Transverse colon (tissue), 4 donors: ENCODE measurements at regions not wholly inside any gene's neighbourhood (a gene's known extent, or its start where the extent isn't known, plus 50 kb on each side); places are given as distances from the start of the nearest gene placed in this dataset.

Experiments used
- DNase-seq: peaks from one replicate; pipeline ENCODE4 v3.0.0-alpha.2; 2019
- H3K27ac ChIP-seq, 4 donors: fragments of 200-600 bp; sonication (generic); 2 replicates each; pipeline ENCODE4 v1.5.1; 2016 to 2018; ENCODE audit warnings: inconsistent platforms in 4 of 4
- H3K27me3 ChIP-seq: fragments of 200-600 bp; sonication (generic); 2 replicates; pipeline ENCODE4 v1.5.1; 2017; ENCODE audit warnings: inconsistent platforms
- H3K36me3 ChIP-seq, 4 donors: fragments of 200-600 bp; sonication (generic); 2 replicates each; pipeline ENCODE4 v1.5.1; 2017 to 2019; ENCODE audit warnings: inconsistent platforms in 4 of 4
- H3K4me1 ChIP-seq, 4 donors: fragments of 200-600 bp; sonication (generic); 2 replicates each; pipeline ENCODE4 v1.5.1; 2017 to 2020; ENCODE audit warnings: inconsistent platforms in 4 of 4
- H3K4me3 ChIP-seq, 4 donors: fragments of 200-600 bp; sonication (generic); 1 replicate in 1 of 4; 2 replicates in 3 of 4; pipeline versions ENCODE4 v1.5.1 to v1.6.1; 2017 to 2019; ENCODE audit warnings: inconsistent platforms in 4 of 4
- H3K9me3 ChIP-seq, 2 donors: fragments of 200-600 bp; sonication (generic); 2 replicates each; pipeline ENCODE4 v1.5.1; 2017 to 2019; ENCODE audit warnings: inconsistent platforms in 2 of 2
- EP300 ChIP-seq: sonication (generic); formaldehyde crosslinking; IDR thresholded peaks from one replicate; pipeline ENCODE4 v1.6.1; 2017; ENCODE audit warnings: antibody characterized with exemption, low read depth
- POLR2A ChIP-seq: fragments of 450-650 bp; IDR thresholded peaks from one replicate; pipeline ENCODE4 v1.6.1; 2016; ENCODE audit warnings: antibody characterized with exemption, mild to moderate bottlenecking, moderate library complexity
- POLR2AphosphoS5 ChIP-seq, 3 donors: sonication (generic); formaldehyde crosslinking; IDR thresholded peaks; one replicate each; pipeline ENCODE4 v1.6.1; 2016; ENCODE audit warnings: antibody characterized with exemption in 3 of 3
- WGBS, 2 donors: methylation state at CpG; one replicate each; pipeline ENCODE4 v1.1.5; 2018; ENCODE audit warnings: low coverage in 1 of 2; 5-methylcytosine and 5-hydroxymethylcytosine counted together
- in situ Hi-C, 4 donors: fragments of 200-750 bp; cut with MboI; loops; one replicate each; pipeline versions ENCODE4 v1.15.0 to v1.15.1; 2017; ENCODE audit warnings: low sequenced_read_pairs in 3 of 4, low pct_ligation_motif_present in 1 of 4, low pct_unique_long_range_greater_than_20kb in 1 of 4
- intact Hi-C: fragments of 100-400 bp; cut with DNase I; formaldehyde crosslinking; loops from one replicate; pipeline ENCODE4 v1.15.1; 2023; ENCODE audit warnings: low total_unique reads
- TF ChIP-seq, protein P1 (sequence below), 5 experiments: fragments of 200-600 bp in 3 of 5; fragments of 450-650 bp in 2 of 5; sonication (generic) in 3 of 5; IDR thresholded peaks; 1 replicate in 2 of 5; 2 replicates in 3 of 5; pipeline ENCODE4 v1.5.1; 2016 to 2017; ENCODE audit warnings: antibody characterized with exemption in 5 of 5, inconsistent platforms in 3 of 5, mild to moderate bottlenecking in 2 of 5, moderate library complexity in 1 of 5

GRCh38 chr9:118455259-118455658 is 751.1 kb downstream of the TLR4 start:
- in situ Hi-C loops (no loop called here), intact Hi-C loops (no loop called here)
- Histone ChIP-seq H3K4me1 (peaks cover 0 to 9% (median 0%) of the 10 kb centered on the region in 4 donors), H3K27ac (no peak overlapping the region), H3K4me3 (no peak overlapping the region), H3K9me3 (no peaks in the 10 kb centered on the region), H3K27me3 (no peaks in the 10 kb centered on the region), H3K36me3 (no peaks in the 10 kb centered on the region)
- 73 to 84% methylated on average over 2 of the region's 2 CpGs for WGBS, 2 donors
- DNase-seq, result no peak
- no peak for TF ChIP-seq POLR2A
- no peak for TF ChIP-seq EP300
- no peak for TF ChIP-seq POLR2AphosphoS5 (IDR thresholded peaks at IDR 0.05)
- TF ChIP-seq, protein P1, sequence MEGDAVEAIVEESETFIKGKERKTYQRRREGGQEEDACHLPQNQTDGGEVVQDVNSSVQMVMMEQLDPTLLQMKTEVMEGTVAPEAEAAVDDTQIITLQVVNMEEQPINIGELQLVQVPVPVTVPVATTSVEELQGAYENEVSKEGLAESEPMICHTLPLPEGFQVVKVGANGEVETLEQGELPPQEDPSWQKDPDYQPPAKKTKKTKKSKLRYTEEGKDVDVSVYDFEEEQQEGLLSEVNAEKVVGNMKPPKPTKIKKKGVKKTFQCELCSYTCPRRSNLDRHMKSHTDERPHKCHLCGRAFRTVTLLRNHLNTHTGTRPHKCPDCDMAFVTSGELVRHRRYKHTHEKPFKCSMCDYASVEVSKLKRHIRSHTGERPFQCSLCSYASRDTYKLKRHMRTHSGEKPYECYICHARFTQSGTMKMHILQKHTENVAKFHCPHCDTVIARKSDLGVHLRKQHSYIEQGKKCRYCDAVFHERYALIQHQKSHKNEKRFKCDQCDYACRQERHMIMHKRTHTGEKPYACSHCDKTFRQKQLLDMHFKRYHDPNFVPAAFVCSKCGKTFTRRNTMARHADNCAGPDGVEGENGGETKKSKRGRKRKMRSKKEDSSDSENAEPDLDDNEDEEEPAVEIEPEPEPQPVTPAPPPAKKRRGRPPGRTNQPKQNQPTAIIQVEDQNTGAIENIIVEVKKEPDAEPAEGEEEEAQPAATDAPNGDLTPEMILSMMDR (IDR thresholded peaks at IDR 0.05), result no peak

GRCh38 chr9:118455788-118456187 is 751.6 kb downstream of the TLR4 start:
- WGBS, 2 donors, result 83 to 92% methylated on average over 2 of the region's 2 CpGs
- in situ Hi-C loops, result no loop called here
- Histone ChIP-seq H3K36me3 (no peaks in the 10 kb centered on the region), H3K4me1 (peaks cover 0 to 9% (median 0%) of the 10 kb centered on the region in 4 donors), H3K27me3 (no peaks in the 10 kb centered on the region), H3K4me3 (no peak overlapping the region), H3K9me3 (no peaks in the 10 kb centered on the region), H3K27ac (no peak overlapping the region)
- intact Hi-C loops, result no loop called here
- TF ChIP-seq, protein P1 (IDR thresholded peaks at IDR 0.05), result no peak
- no peak for TF ChIP-seq EP300
- TF ChIP-seq POLR2AphosphoS5 (IDR thresholded peaks at IDR 0.05), result no peak
- no peak for TF ChIP-seq POLR2A
- DNase-seq, result no peak

- peaks cover 0 to 9% (median 0%) of the 10 kb centered on the region in 4 donors for H3K4me1 ChIP-seq
- no peaks in the 10 kb centered on the region for H3K9me3 ChIP-seq
- no peak overlapping the region for H3K4me3 ChIP-seq
- H3K36me3 ChIP-seq, result no peaks in the 10 kb centered on the region
- in situ Hi-C loops (no loop called here), intact Hi-C loops (no loop called here)
- no peak overlapping the region for H3K27ac ChIP-seq
- 85 to 87% methylated on average over 5 to 6 of the region's 6 CpGs for WGBS, 2 donors
- no peaks in the 10 kb centered on the region for H3K27me3 ChIP-seq
- no peak for TF ChIP-seq POLR2A
- TF ChIP-seq EP300, result no peak
- TF ChIP-seq, protein P1 (IDR thresholded peaks at IDR 0.05), result no peak
- TF ChIP-seq POLR2AphosphoS5 (IDR thresholded peaks at IDR 0.05), result no peak
- no peak for DNase-seq
Measured at GRCh38 chr9:118457171-118458000, 753.2 kb downstream of the TLR4 start.

GRCh38 chr9:118459913-118460312 is 755.7 kb downstream of the TLR4 start:
- Histone ChIP-seq H3K36me3 (no peaks in the 10 kb centered on the region), H3K27ac (peak overlapping the region in 3 of 4 donors; percentile 32 to 40 (median 37)), H3K27me3 (no peaks in the 10 kb centered on the region), H3K4me3 (no peak overlapping the region), H3K4me1 (peaks cover 0 to 9% (median 0%) of the 10 kb centered on the region in 4 donors), H3K9me3 (no peaks in the 10 kb centered on the region)
- intact Hi-C loops (no loop called here), in situ Hi-C loops (no loop called here)
- peak; percentile 10 for DNase-seq
- WGBS, 2 donors, result 30 to 56% methylated on average over 1 to 2 of the region's 2 CpGs
- peak; percentile 33 to 73 (median 62) for TF ChIP-seq POLR2AphosphoS5 (IDR thresholded peaks at IDR 0.05)
- TF ChIP-seq POLR2A, result no peak
- TF ChIP-seq, protein P1 (IDR thresholded peaks at IDR 0.05), result no peak
- peak; percentile 69 for TF ChIP-seq EP300
